ENCODE measurements at regions not wholly inside any gene's neighbourhood (a gene's known extent, or its start where the extent isn't known, plus 50 kb on each side); places are given as distances from the start of the nearest gene placed in this dataset.

GRCh38 chr12:127745469-127746212 lies 521.3 kb upstream of the TMEM132C start:
- Histone ChIP-seq H3K36me3 (no peaks in the 10 kb centered on the region), H3K4me3 (no peak overlapping the region), H3K4me1 (no peaks in the 10 kb centered on the region), H3K9me3 (no peaks in the 10 kb centered on the region), H3K27me3 (no peaks in the 10 kb centered on the region), H3K27ac (no peak overlapping the region)
- TF ChIP-seq POLR2A (IDR thresholded peaks at IDR 0.05) (no peak), CTCF (IDR thresholded peaks at IDR 0.05) (no peak)
- intact Hi-C loops (cut with DNase I): no loop called here
- no peak for DNase-seq
- WGBS, 2 donors: 64 to 74% methylated on average over 8 to 9 of the region's 9 CpGs

- WGBS, 2 donors: 67 to 77% methylated on average over 2 to 3 of the region's 3 CpGs
- H3K27ac ChIP-seq: no peak overlapping the region
- no peaks in the 10 kb centered on the region for H3K27me3 ChIP-seq
- no peaks in the 10 kb centered on the region for H3K36me3 ChIP-seq
- TF ChIP-seq CTCF (IDR thresholded peaks at IDR 0.05) (no peak), POLR2A (IDR thresholded peaks at IDR 0.05) (no peak)
- no peaks in the 10 kb centered on the region for H3K9me3 ChIP-seq
- no peaks in the 10 kb centered on the region for H3K4me1 ChIP-seq
- DNase-seq: no peak
- H3K4me3 ChIP-seq: no peak overlapping the region
- intact Hi-C loops (cut with DNase I): no loop called here
Measured at GRCh38 chr12:127749416-127749815, 517.6 kb upstream of the TMEM132C start.

GRCh38 chr12:127750076-127750840 lies 516.7 kb upstream of the TMEM132C start:
- no peaks in the 10 kb centered on the region for H3K9me3 ChIP-seq
- H3K27me3 ChIP-seq: no peaks in the 10 kb centered on the region
- H3K36me3 ChIP-seq: no peaks in the 10 kb centered on the region
- no peak for DNase-seq
- WGBS, 2 donors: 62 to 65% methylated on average over 8 of the region's 8 CpGs
- H3K4me1 ChIP-seq: no peaks in the 10 kb centered on the region
- intact Hi-C loops (cut with DNase I): no loop called here
- no peak for TF ChIP-seq CTCF (IDR thresholded peaks at IDR 0.05)
- no peak for TF ChIP-seq POLR2A (IDR thresholded peaks at IDR 0.05)
- no peak overlapping the region for H3K4me3 ChIP-seq
- no peak overlapping the region for H3K27ac ChIP-seq

- TF ChIP-seq CTCF (IDR thresholded peaks at IDR 0.05) (no peak), POLR2A (IDR thresholded peaks at IDR 0.05) (no peak)
Measured at GRCh38 chr12:127752802-127753201, 514.2 kb upstream of the TMEM132C start.

GRCh38 chr12:127760357-127760756 lies 506.6 kb upstream of the TMEM132C start:
- 91 to 96% methylated on average over 13 to 14 of the region's 14 CpGs for WGBS, 2 donors
- no peaks in the 10 kb centered on the region for H3K36me3 ChIP-seq
- H3K4me1 ChIP-seq: no peaks in the 10 kb centered on the region
- H3K27ac ChIP-seq: no peak overlapping the region
- H3K4me3 ChIP-seq: no peak overlapping the region
- no peaks in the 10 kb centered on the region for H3K27me3 ChIP-seq
- H3K9me3 ChIP-seq: peaks cover 0 to 6% (median 0%) of the 10 kb centered on the region in 3 donors
- intact Hi-C loops (cut with DNase I): no loop called here
- TF ChIP-seq CTCF (IDR thresholded peaks at IDR 0.05): no peak
- no peak for DNase-seq

More at GRCh38 chr12:127752802-127753201, 514.2 kb upstream of the TMEM132C start:
- WGBS, 2 donors: 50 to 64% methylated on average over 1 of the region's 1 CpG
- Histone ChIP-seq H3K9me3 (peaks cover 0 to 6% (median 0%) of the 10 kb centered on the region in 3 donors), H3K4me1 (no peaks in the 10 kb centered on the region), H3K36me3 (no peaks in the 10 kb centered on the region), H3K27ac (no peak overlapping the region), H3K4me3 (no peak overlapping the region), H3K27me3 (no peaks in the 10 kb centered on the region)
- intact Hi-C loops (cut with DNase I): no loop called here
- no peak for DNase-seq
